Glomerular visceral epithelial cell (primary cell): ENCODE measurements at regions not wholly inside any gene's neighbourhood (a gene's known extent, or its start where the extent isn't known, plus 50 kb on each side); places are given as distances from the start of the nearest gene placed in this dataset.

ENCODE experiments used
- DNase-seq: peaks from one replicate; pipeline ENCODE4 v3.0.0-alpha.2; 2016; ENCODE audit errors: extremely low spot score

- no peak for DNase-seq
Measured at GRCh38 chr9:107210775-107211174, 72.3 kb upstream of the RAD23B start.

- no peak for DNase-seq
Measured at GRCh38 chr9:107211284-107211923, 71.7 kb upstream of the RAD23B start.

GRCh38 chr9:107212613-107213012 is 70.5 kb upstream of the RAD23B start:
- DNase-seq = no peak

GRCh38 chr9:107213080-107213479 is 70.0 kb upstream of the RAD23B start:
- no peak for DNase-seq

- DNase-seq = peak; percentile 78
Measured at GRCh38 chr9:107213561-107214028, 69.5 kb upstream of the RAD23B start.

GRCh38 chr9:107214381-107214780 is 68.7 kb upstream of the RAD23B start:
- DNase-seq = no peak

GRCh38 chr9:107214915-107215314 is 68.2 kb upstream of the RAD23B start:
- DNase-seq = no peak

GRCh38 chr9:107215381-107215780 is 67.7 kb upstream of the RAD23B start:
- peak; percentile 37 for DNase-seq

- no peak for DNase-seq
Measured at GRCh38 chr9:107216329-107216728, 66.8 kb upstream of the RAD23B start.

- no peak for DNase-seq
Measured at GRCh38 chr9:107218829-107219485, 64.1 kb upstream of the RAD23B start.

- DNase-seq = no peak
Measured at GRCh38 chr9:107219486-107220077, 63.5 kb upstream of the RAD23B start.

GRCh38 chr9:107221321-107221720 is 61.8 kb upstream of the RAD23B start:
- no peak for DNase-seq

- DNase-seq = peak; percentile 20
Measured at GRCh38 chr9:107222020-107222522, 61.0 kb upstream of the RAD23B start.

GRCh38 chr9:107223381-107223780 is 59.7 kb upstream of the RAD23B start:
- no peak for DNase-seq

GRCh38 chr9:107224252-107224651 is 58.8 kb upstream of the RAD23B start:
- no peak for DNase-seq

GRCh38 chr9:107226421-107226820 is 56.7 kb upstream of the RAD23B start:
- no peak for DNase-seq

- DNase-seq = no peak
Measured at GRCh38 chr9:107227774-107228173, 55.3 kb upstream of the RAD23B start.

- no peak for DNase-seq
Measured at GRCh38 chr9:107228496-107229039, 54.5 kb upstream of the RAD23B start.

GRCh38 chr9:107229241-107229741 is 53.8 kb upstream of the RAD23B start:
- no peak for DNase-seq
